Keratinocyte (primary cell): ENCODE measurements at regions not wholly inside any gene's neighbourhood (a gene's known extent, or its start where the extent isn't known, plus 50 kb on each side); places are given as distances from the start of the nearest gene placed in this dataset.

ENCODE experiments used
- DNase-seq: peaks from one replicate; pipeline ENCODE4 v3.0.0-alpha.2; 2011; ENCODE audit warnings: low read depth, missing footprints, low spot score
- FAIRE-seq: peaks from 2 replicates; lab custom pipeline; 2011; peaks lifted over from hg19 to GRCh38; lab: Jason Lieb, UNC
- H2AFZ ChIP-seq: 2 replicates; pipeline ENCODE4 v1.6.0; 2012; ENCODE audit warnings: low read length, control low read depth, inconsistent platforms; ENCODE audit not compliant: control insufficient read depth
- H3K27ac ChIP-seq: 2 replicates; pipeline ENCODE4 v1.5.1; 2011; ENCODE audit warnings: low read length; ENCODE audit not compliant: control insufficient read depth, insufficient read depth
- H3K27me3 ChIP-seq: 3 replicates; pipeline ENCODE4 v1.6.0; 2011; ENCODE audit warnings: low read length; ENCODE audit not compliant: control insufficient read depth, insufficient read depth; ENCODE audit errors: extremely low read depth
- H3K36me3 ChIP-seq, 2 experiments: 2 replicates in 1 of 2; 3 replicates in 1 of 2; pipeline ENCODE4 v1.5.1; 2011; ENCODE audit warnings: low read length in 2 of 2, mild to moderate bottlenecking in 1 of 2; ENCODE audit not compliant: control insufficient read depth in 2 of 2, insufficient read depth in 2 of 2; ENCODE audit errors: extremely low read depth in 1 of 2
- H3K4me1 ChIP-seq: 3 replicates; pipeline ENCODE4 v1.5.1; 2011; ENCODE audit warnings: low read length; ENCODE audit not compliant: control insufficient read depth, insufficient read depth; ENCODE audit errors: extremely low read depth
- H3K4me2 ChIP-seq: 3 replicates; pipeline ENCODE4 v1.6.0; 2011; ENCODE audit warnings: low read depth, low read length; ENCODE audit not compliant: control insufficient read depth, insufficient read depth; ENCODE audit errors: extremely low read depth
- H3K4me3 ChIP-seq, 3 experiments: fragments of 200-600 bp in 1 of 3; sonication (generic) in 1 of 3; 2 replicates in 2 of 3; 3 replicates in 1 of 3; pipeline ENCODE4 v1.5.1; 2011 to 2016; ENCODE audit warnings: low read length in 3 of 3, mild to moderate bottlenecking in 3 of 3, control low read depth in 2 of 3, inconsistent platforms in 1 of 3, low read depth in 1 of 3, mixed read lengths in 1 of 3, mixed run types in 1 of 3, moderate library complexity in 1 of 3; ENCODE audit not compliant: control insufficient read depth in 2 of 3, insufficient read depth in 2 of 3; ENCODE audit errors: extremely low read depth in 1 of 3
- H3K79me2 ChIP-seq: 2 replicates; pipeline ENCODE4 v1.6.0; 2012; ENCODE audit warnings: low read length; ENCODE audit not compliant: control insufficient read depth, insufficient read depth
- H3K9ac ChIP-seq: 3 replicates; pipeline ENCODE4 v1.6.0; 2011; ENCODE audit warnings: low read length; ENCODE audit not compliant: control insufficient read depth, insufficient read depth; ENCODE audit errors: extremely low read depth
- H3K9me1 ChIP-seq: 3 replicates; pipeline ENCODE4 v1.6.0; 2011; ENCODE audit warnings: low read length; ENCODE audit not compliant: control insufficient read depth, insufficient read depth; ENCODE audit errors: extremely low read depth
- H3K9me3 ChIP-seq: 2 replicates; pipeline ENCODE4 v1.5.1; 2012; ENCODE audit warnings: low read depth, low read length; ENCODE audit not compliant: control insufficient read depth
- H4K20me1 ChIP-seq: 3 replicates; pipeline ENCODE4 v1.6.0; 2011; ENCODE audit warnings: low read length; ENCODE audit not compliant: control insufficient read depth, insufficient read depth; ENCODE audit errors: extremely low read depth
- EZH2 ChIP-seq: IDR thresholded peaks from one replicate; pipeline ENCODE4 v1.6.1; 2012; ENCODE audit warnings: inconsistent platforms, mild to moderate bottlenecking, low read length, moderate library complexity
- dilution Hi-C: fragments of 300-500 bp; cut with MboI; formaldehyde crosslinking; loops from one replicate; pipeline ENCODE4 v1.7.0; 2020; ENCODE audit warnings: low sequenced_read_pairs; ENCODE audit not compliant: extremely low pct_ligation_motif_present
- TF ChIP-seq, protein P1 (sequence below), 3 experiments: IDR thresholded peaks in 1 of 3; conservative IDR thresholded peaks in 1 of 3; optimal IDR thresholded peaks in 1 of 3; 2 replicates in 2 of 3; 3 replicates in 1 of 3; pipeline versions ENCODE3 to v1.5.1; 2011; ENCODE audit warnings: low read length in 3 of 3, mild to moderate bottlenecking in 3 of 3, moderate library complexity in 2 of 3, control low read depth in 1 of 3, inconsistent platforms in 1 of 3; ENCODE audit not compliant: insufficient read depth in 2 of 3; ENCODE audit errors: extremely low read depth in 1 of 3

DNA sequence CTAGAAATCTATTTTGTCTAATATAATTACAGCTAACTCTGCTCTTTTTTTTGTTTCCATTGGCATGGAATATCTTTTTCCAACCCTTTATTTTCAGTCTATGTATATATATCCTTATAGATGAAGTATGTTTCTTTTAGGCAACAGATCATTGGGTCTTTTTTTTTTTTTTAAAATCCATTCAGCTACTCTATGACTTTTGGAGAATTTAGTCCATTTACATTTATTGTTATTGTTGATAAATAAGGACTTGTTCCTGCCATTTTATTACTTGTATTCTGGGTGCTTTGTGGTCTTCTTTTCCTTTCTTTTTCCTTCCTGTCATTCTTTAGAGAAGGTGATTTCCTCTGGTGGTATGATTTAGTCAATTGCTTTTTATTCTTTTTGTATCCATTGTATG lies 296.8 kb downstream of the SMARCA2 start:
- Histone ChIP-seq H3K4me1 (no peaks in the 10 kb centered on the region), H3K9me1 (no peaks in the 10 kb centered on the region), H3K79me2 (no peaks in the 10 kb centered on the region), H3K4me2 (no peak overlapping the region), H3K36me3 (no peaks in the 10 kb centered on the region), H3K4me3 (no peak overlapping the region), H4K20me1 (no peaks in the 10 kb centered on the region), H3K9ac (no peak overlapping the region), H3K9me3 (peaks cover 3% of the 10 kb centered on the region), H3K27me3 (no peaks in the 10 kb centered on the region), H2AFZ (no peak overlapping the region), H3K27ac (no peak overlapping the region)
- no peak for DNase-seq
- TF ChIP-seq, protein P1, sequence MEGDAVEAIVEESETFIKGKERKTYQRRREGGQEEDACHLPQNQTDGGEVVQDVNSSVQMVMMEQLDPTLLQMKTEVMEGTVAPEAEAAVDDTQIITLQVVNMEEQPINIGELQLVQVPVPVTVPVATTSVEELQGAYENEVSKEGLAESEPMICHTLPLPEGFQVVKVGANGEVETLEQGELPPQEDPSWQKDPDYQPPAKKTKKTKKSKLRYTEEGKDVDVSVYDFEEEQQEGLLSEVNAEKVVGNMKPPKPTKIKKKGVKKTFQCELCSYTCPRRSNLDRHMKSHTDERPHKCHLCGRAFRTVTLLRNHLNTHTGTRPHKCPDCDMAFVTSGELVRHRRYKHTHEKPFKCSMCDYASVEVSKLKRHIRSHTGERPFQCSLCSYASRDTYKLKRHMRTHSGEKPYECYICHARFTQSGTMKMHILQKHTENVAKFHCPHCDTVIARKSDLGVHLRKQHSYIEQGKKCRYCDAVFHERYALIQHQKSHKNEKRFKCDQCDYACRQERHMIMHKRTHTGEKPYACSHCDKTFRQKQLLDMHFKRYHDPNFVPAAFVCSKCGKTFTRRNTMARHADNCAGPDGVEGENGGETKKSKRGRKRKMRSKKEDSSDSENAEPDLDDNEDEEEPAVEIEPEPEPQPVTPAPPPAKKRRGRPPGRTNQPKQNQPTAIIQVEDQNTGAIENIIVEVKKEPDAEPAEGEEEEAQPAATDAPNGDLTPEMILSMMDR (optimal IDR thresholded peaks at IDR 0.05 in 1 of 3, IDR thresholded peaks at IDR 0.05 in 1 of 3, conservative IDR thresholded peaks at IDR 0.05 in 1 of 3; ENCODE audit: extremely low read depth in 1 of 3, insufficient read depth in 2 of 3, low read length in 3 of 3), result no peak
- no peak for TF ChIP-seq EZH2
- no peak for FAIRE-seq
- dilution Hi-C loops, result no loop called here

DNA sequence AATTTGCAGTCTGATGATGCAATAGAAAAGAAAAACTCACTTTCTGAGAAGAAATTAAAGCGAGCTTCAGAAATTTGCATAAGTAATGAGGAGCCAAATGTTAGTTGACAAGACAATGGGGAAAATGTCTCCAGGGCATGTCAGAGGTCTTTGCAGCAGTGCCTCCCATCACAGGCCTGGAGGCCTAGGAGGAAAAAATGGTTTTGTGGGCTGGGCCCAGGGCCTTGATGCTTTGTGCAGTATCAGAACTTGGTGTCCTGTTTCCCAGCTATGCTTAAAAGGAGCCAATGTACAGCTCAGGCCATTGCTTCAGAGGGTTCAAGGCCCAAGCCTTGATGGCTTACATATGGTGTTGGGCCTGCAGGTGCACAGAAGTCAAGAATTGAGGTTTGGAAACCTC lies 298.4 kb downstream of the SMARCA2 start:
- no peaks in the 10 kb centered on the region for H3K9me1 ChIP-seq
- H3K4me3 ChIP-seq, result no peak overlapping the region
- H2AFZ ChIP-seq, result no peak overlapping the region
- H3K4me2 ChIP-seq, result no peak overlapping the region
- H3K4me1 ChIP-seq, result no peaks in the 10 kb centered on the region
- H3K9me3 ChIP-seq, result peaks cover 3% of the 10 kb centered on the region
- no peak overlapping the region for H3K9ac ChIP-seq
- H3K36me3 ChIP-seq, result no peaks in the 10 kb centered on the region
- TF ChIP-seq, protein P1 (optimal IDR thresholded peaks at IDR 0.05 in 1 of 3, IDR thresholded peaks at IDR 0.05 in 1 of 3, conservative IDR thresholded peaks at IDR 0.05 in 1 of 3; ENCODE audit: extremely low read depth in 1 of 3, insufficient read depth in 2 of 3, low read length in 3 of 3), result no peak
- no peak for TF ChIP-seq EZH2
- H3K27ac ChIP-seq, result no peak overlapping the region
- no peak for FAIRE-seq
- dilution Hi-C loops, result no loop called here
- H3K27me3 ChIP-seq, result no peaks in the 10 kb centered on the region
- H4K20me1 ChIP-seq, result no peaks in the 10 kb centered on the region
- no peaks in the 10 kb centered on the region for H3K79me2 ChIP-seq
- DNase-seq, result no peak
